Aorta (tissue), 5 donors: ENCODE measurements at regions not wholly inside any gene's neighbourhood (a gene's known extent, or its start where the extent isn't known, plus 50 kb on each side); places are given as distances from the start of the nearest gene placed in this dataset.
"Not testable (repeated sequence)": the region's sequence is repeated elsewhere in the genome, so short reads cannot be mapped to it uniquely, and the experiment has no call there.

Source experiments
- ATAC-seq: fragments of 200-7000 bp; cut with Tn5 transposase; one replicate; pipeline ENCODE4 v1.9.1; 2022; ENCODE audit warnings: moderate library complexity; ENCODE audit not compliant: low FRiP score
- DNase-seq, 2 donors: peaks; one replicate each; pipeline ENCODE4 v3.0.0-alpha.2; 2020
- H3K27ac ChIP-seq, 2 donors: one replicate each; pipeline ENCODE4 v1.5.1; 2013; ENCODE audit warnings: low read length in 2 of 2, mild to moderate bottlenecking in 2 of 2, moderate library complexity in 2 of 2, control low read depth in 1 of 2, inconsistent platforms in 1 of 2, low read depth in 1 of 2
- H3K27me3 ChIP-seq, 2 donors: one replicate each; pipeline ENCODE4 v1.6.1; 2013; ENCODE audit warnings: control low read depth in 1 of 2, low read length in 1 of 2, mild to moderate bottlenecking in 1 of 2, moderate library complexity in 1 of 2; ENCODE audit not compliant: insufficient read depth in 2 of 2, control insufficient read depth in 1 of 2
- H3K36me3 ChIP-seq, 2 donors: one replicate each; pipeline ENCODE4 v1.6.1; 2013; ENCODE audit warnings: control low read depth in 1 of 2, low read length in 1 of 2, mild to moderate bottlenecking in 1 of 2; ENCODE audit not compliant: insufficient read depth in 2 of 2, control insufficient read depth in 1 of 2
- H3K4me1 ChIP-seq, 2 donors: one replicate each; pipeline ENCODE4 v1.6.1; 2013; ENCODE audit warnings: low read length in 2 of 2, control low read depth in 1 of 2, mild to moderate bottlenecking in 1 of 2, moderate library complexity in 1 of 2; ENCODE audit not compliant: insufficient read depth in 2 of 2, control insufficient read depth in 1 of 2
- H3K4me3 ChIP-seq, 2 donors: one replicate each; pipeline ENCODE4 v1.5.1; 2013; ENCODE audit warnings: low read length in 2 of 2, control low read depth in 1 of 2, mild to moderate bottlenecking in 1 of 2
- H3K9me3 ChIP-seq: one replicate; pipeline ENCODE4 v1.6.1; 2013; ENCODE audit warnings: mild to moderate bottlenecking, low read length; ENCODE audit not compliant: control insufficient read depth
- WGBS, 2 donors: extraction: QIAGEN DNeasy Blood & Tissue Kit; methylation state at CpG; one replicate each; pipeline ENCODE4 v1.1.7; 2013; 5-methylcytosine and 5-hydroxymethylcytosine counted together
- intact Hi-C, 2 donors: fragments of 100-400 bp; cut with DNase I; formaldehyde crosslinking; loops; one replicate each; pipeline versions ENCODE4 v1.14.2 to v1.15.0; 2022
- donor health status: healthy with polysubstance abuse.
- donor health status: Bipolar disorder and iron deficiency.
- donor health status: DM: no; HTN: no; CAD: no.
- donor health status: DM: no; HTN: no; CAD: no.
- donor health status: DM: yes; HTN: yes; CAD: no.

DNA sequence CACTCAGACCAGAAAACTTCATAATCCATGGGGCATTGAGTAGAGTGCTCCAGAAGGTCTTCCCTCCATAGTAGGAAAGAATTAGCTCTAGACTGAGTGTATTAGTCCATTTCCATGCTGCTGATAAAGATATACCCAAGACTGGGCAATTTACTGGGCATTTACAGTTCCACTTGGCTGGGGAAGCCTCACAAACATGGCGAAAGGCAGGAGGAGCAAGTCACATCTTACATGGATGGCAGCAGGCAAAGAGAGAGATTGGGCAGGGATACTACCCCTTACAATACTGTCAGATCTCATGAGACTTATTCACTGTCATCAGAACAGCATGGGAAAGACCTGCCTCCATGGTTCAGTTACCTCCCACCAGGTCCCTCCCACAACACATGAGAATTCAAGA, 300.6 kb upstream of the TMEM132C start:
- no peak overlapping the region for H3K27ac ChIP-seq
- H3K4me1 ChIP-seq: no peaks in the 10 kb centered on the region
- no peaks in the 10 kb centered on the region for H3K36me3 ChIP-seq
- no peak for DNase-seq
- no peak for ATAC-seq
- no peaks in the 10 kb centered on the region for H3K27me3 ChIP-seq
- intact Hi-C loops: no loop called here
- WGBS, 2 donors: 97 to 100% methylated on average over 1 of the region's 1 CpG
- H3K4me3 ChIP-seq: no peak overlapping the region
- peaks cover 2% of the 10 kb centered on the region for H3K9me3 ChIP-seq

DNA sequence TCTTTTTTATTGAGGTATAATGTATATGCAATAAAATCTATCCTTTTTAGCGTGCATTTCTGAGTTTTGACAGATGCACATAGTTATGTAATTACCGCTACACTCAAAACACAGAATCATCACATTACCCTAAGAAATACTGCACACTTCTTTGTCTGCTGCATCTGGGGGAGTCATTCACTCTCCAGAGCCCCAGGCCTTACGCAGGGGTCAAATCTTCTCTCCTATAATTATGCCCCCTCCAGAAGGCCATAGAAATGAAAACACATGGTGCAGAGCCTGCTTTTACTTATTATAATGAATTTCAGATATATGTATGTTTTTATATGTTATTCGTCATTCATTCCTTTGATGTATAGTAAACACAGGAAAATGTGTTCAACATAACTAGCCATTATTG, 296.5 kb upstream of the TMEM132C start:
- Histone ChIP-seq H3K9me3 (peaks cover 2% of the 10 kb centered on the region), H3K4me1 (no peaks in the 10 kb centered on the region), H3K27ac (no peak overlapping the region), H3K4me3 (no peak overlapping the region), H3K27me3 (no peaks in the 10 kb centered on the region), H3K36me3 (no peaks in the 10 kb centered on the region)
- WGBS, 2 donors: 70 to 79% methylated on average over 4 of the region's 4 CpGs
- ATAC-seq (no peak), DNase-seq (no peak)
- intact Hi-C loops: no loop called here

DNA sequence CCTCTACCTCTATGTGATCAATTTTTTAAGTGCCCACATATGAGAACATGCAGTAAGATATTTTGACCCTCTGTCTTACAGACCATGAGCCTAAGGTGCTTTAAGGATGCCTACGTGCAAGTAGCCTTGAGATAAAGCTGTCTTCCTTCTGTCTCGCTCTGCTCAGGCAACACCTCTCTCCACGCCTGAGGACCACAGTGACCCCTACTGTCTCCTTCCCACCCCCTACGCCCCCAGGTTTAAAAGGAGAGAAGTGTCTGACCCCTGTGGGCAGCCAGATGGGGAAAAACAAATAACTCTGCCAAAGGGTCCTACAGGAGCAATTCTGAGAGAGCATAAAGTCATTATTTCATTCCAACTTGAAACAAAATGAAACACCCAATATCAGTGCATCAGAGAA, 286.4 kb upstream of the TMEM132C start:
- DNase-seq (no peak), ATAC-seq (no peak)
- H3K4me3 ChIP-seq: no peak overlapping the region
- H3K4me1 ChIP-seq: no peaks in the 10 kb centered on the region
- H3K9me3 ChIP-seq: no peaks in the 10 kb centered on the region
- H3K27ac ChIP-seq: no peak overlapping the region
- 79 to 88% methylated on average over 4 of the region's 4 CpGs for WGBS, 2 donors
- intact Hi-C loops: no loop called here
- no peaks in the 10 kb centered on the region for H3K27me3 ChIP-seq
- H3K36me3 ChIP-seq: no peaks in the 10 kb centered on the region

DNA sequence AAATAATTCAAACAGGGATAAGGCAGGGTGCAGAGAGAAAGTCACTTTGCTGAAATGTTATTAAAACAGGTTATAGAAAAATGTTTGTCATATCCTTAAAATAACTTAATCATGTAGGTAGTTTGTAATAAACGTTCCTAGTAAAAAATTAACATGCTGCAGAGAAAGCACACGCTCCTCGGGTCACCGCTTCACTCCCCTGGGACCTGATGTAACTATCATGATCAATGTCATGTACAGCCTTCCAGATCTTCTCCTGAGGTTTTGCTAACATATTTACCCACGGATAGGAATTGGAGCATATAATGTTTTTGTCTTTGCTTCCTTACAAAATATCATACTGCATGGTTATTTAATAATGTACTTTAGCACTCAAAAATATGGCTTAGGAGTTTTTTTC, 285.1 kb upstream of the TMEM132C start:
- no peaks in the 10 kb centered on the region for H3K36me3 ChIP-seq
- intact Hi-C loops: no loop called here
- no peak for ATAC-seq

DNA sequence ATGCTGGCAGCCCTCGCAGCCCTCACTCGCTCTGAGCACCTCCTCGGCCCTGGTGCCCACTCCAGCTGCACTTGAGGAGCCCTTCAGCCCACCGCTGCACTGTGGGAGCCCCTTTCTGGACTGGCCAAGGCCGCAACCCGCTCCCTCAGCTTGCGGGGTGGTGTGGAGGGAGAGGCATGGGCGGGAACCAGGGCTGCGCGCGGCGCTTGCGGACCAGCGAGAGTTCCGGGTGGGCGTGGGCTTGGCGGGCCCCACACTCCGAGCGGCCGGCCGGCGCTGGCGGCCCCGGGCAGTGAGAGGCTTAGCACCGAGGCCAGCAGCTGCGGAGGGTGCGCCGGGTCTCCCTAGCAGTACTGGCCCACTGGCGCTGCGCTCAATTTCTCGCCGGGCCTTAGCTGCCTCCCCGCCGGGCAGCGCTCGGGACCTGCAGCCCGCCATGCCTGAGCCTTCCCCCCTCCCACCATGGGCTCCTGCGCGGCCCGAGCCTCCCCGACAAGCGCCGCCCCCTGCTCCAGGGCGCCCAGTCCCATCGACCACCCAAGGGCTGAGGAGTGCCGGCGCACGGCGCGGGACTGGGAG, 283.7 kb upstream of the TMEM132C start:
- H3K4me3 ChIP-seq, H3K27me3 ChIP-seq, ATAC-seq, H3K9me3 ChIP-seq, intact Hi-C loops, H3K27ac ChIP-seq, H3K4me1 ChIP-seq, H3K36me3 ChIP-seq, DNase-seq: not testable (repeated sequence)
- 97% methylated on average over 50 of the region's 50 CpGs for WGBS, 2 donors

More for the DNA sequence above, 285.1 kb upstream of the TMEM132C start:
- no peak for DNase-seq
- Histone ChIP-seq H3K27me3 (no peaks in the 10 kb centered on the region), H3K4me1 (no peaks in the 10 kb centered on the region), H3K27ac (no peak overlapping the region), H3K4me3 (no peak overlapping the region), H3K9me3 (no peaks in the 10 kb centered on the region)
- WGBS, 2 donors: 41 to 55% methylated on average over 5 of the region's 5 CpGs

DNA sequence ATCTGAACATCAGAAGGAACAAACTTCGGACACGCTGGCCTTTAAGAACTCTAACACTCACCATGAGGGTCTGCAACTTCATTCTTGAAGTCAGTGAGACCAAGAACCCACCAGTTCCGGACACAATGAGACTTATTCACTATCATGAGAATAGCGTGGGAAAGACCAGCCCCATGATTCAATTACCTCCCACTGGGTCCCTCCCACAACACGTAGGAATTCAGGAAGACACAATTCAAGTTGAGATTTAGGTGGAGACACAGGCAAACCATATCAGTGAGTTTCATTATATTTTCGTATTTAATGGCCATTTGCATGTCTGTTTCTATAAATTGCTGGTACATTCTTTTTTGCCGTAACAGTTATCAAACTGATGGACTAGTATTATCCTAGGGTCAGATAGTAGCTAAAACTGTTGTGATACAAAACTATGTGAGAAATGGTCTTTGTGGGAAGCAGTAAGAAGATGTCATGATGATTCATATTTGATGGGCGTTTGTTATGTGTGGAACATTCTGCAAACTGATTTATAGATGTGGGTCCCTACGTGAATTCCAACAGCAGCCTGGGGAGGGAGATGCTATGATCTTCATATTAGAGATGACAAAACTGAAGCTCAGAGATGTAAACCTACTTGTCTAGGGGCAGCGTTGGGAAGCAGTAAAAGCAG, 282.4 kb upstream of the TMEM132C start:
- no peak overlapping the region for H3K27ac ChIP-seq
- H3K9me3 ChIP-seq: no peaks in the 10 kb centered on the region
- H3K36me3 ChIP-seq: no peaks in the 10 kb centered on the region
- intact Hi-C loops: no loop called here
- no peaks in the 10 kb centered on the region for H3K27me3 ChIP-seq
- 62 to 74% methylated on average over 10 of the region's 10 CpGs for WGBS, 2 donors
- no peak overlapping the region for H3K4me3 ChIP-seq
- DNase-seq (no peak), ATAC-seq (no peak)
- no peaks in the 10 kb centered on the region for H3K4me1 ChIP-seq

DNA sequence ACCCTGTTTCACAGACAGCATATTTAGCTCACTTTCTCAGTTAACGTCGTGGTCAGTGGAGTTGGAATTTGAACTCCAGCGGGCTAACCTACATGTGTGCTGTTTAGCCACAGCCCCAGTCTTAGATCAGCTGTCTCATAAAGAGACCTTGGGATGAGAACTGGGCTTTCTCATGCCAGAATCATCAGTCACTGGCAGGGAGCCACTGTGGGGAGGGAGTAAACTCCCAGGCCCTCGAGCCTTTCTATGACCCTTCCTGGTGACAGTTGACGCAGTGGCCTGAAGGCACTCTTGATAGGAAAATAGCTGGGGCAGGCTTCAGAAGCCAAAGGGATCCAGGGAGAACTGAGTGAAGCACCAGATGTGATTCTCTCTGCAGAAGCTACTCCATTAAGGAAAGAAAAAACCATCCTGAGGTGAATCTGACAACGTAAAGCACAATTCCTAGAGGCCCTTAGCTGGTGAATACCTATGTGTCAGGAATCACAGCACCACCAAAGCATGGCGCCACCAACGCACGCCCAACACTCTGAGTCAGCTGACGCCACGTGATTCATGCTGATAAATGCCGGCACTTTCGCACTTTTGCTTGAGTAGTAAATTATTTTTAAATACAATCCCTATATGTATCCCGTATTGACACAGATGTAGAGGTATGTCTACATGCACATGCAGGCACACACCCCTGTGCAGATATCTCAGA, 279.6 kb upstream of the TMEM132C start:
- DNase-seq (no peak), ATAC-seq (no peak)
- Histone ChIP-seq H3K9me3 (peaks cover 2% of the 10 kb centered on the region), H3K4me1 (no peaks in the 10 kb centered on the region), H3K4me3 (no peak overlapping the region), H3K27me3 (no peaks in the 10 kb centered on the region), H3K36me3 (no peaks in the 10 kb centered on the region), H3K27ac (no peak overlapping the region)
- intact Hi-C loops: no loop called here
- 73 to 80% methylated on average over 14 of the region's 14 CpGs for WGBS, 2 donors

DNA sequence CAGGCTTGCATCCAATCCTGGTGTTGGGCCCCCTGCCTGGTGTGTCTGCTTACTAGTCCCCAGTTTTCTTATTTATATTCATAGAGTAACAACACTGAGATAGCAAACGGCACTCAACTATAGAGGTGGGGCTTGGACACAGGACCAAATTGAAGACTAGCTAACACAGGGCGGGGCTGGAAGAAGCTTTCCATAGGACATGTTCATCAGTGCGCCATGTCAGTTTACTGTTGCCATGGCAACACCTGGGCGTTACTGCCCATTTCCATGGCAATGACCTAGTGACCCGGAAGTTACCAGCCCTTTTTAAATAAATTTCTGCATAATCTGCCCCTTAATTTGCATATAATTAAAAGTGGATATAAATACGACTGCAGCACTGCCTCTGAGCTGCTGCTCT, 275.5 kb upstream of the TMEM132C start:
- no peaks in the 10 kb centered on the region for H3K36me3 ChIP-seq
- H3K4me1 ChIP-seq: no peaks in the 10 kb centered on the region
- no peak overlapping the region for H3K4me3 ChIP-seq
- H3K27me3 ChIP-seq: no peaks in the 10 kb centered on the region
- intact Hi-C loops: no loop called here
- H3K27ac ChIP-seq: no peak overlapping the region
- ATAC-seq (no peak), DNase-seq (no peak)
- 89 to 94% methylated on average over 6 of the region's 6 CpGs for WGBS, 2 donors
- H3K9me3 ChIP-seq: peaks cover 2% of the 10 kb centered on the region

DNA sequence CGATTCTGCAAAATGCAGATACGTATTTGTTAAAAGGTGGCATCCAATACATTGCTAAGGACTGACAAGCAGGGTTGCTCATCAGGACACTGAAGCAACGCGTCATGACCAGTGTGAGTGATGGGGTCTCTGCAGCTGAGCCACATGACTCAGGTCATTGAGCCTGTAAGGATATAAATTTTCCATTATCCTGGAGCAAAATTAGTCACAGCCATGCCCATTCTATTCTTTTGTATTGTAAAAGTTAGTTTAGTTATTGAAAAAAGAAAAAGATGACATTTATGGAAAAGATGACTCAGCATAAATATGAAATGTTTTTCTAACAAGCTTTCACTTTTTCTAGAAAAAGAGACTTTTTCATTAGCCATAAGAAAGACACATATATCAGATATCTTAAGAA, 268.0 kb upstream of the TMEM132C start:
- intact Hi-C loops: no loop called here
- H3K27ac ChIP-seq: no peak overlapping the region
- H3K4me3 ChIP-seq: no peak overlapping the region
- H3K36me3 ChIP-seq: no peaks in the 10 kb centered on the region
- no peaks in the 10 kb centered on the region for H3K27me3 ChIP-seq
- ATAC-seq: no peak
- no peaks in the 10 kb centered on the region for H3K4me1 ChIP-seq
- 74 to 79% methylated on average over 4 of the region's 4 CpGs for WGBS, 2 donors
- no peak for DNase-seq
- H3K9me3 ChIP-seq: no peaks in the 10 kb centered on the region
